Tibial nerve (tissue), 4 donors: ENCODE measurements at regions not wholly inside any gene's neighbourhood (a gene's known extent, or its start where the extent isn't known, plus 50 kb on each side); places are given as distances from the start of the nearest gene placed in this dataset.

Experiments
- DNase-seq, 2 donors: peaks; one replicate each; pipeline ENCODE4 v3.0.0-alpha.2; 2019; ENCODE audit warnings: low spot score in 2 of 2
- H3K27ac ChIP-seq, 4 donors: fragments of 200-600 bp; sonication (generic) in 3 of 4; one replicate each; pipeline ENCODE4 v1.5.1; 2017 to 2019; ENCODE audit warnings: mild to moderate bottlenecking in 1 of 4
- H3K27me3 ChIP-seq, 2 donors: fragments of 200-600 bp; sonication (generic) in 1 of 2; one replicate each; pipeline versions ENCODE4 v1.5.1 to v1.6.0; 2017 to 2019
- H3K36me3 ChIP-seq, 3 donors: fragments of 200-600 bp; sonication (generic); one replicate each; pipeline ENCODE4 v1.5.1; 2018 to 2019
- H3K4me1 ChIP-seq, 4 donors: fragments of 200-600 bp; sonication (generic) in 3 of 4; one replicate each; pipeline ENCODE4 v1.5.1; 2017 to 2019
- H3K4me3 ChIP-seq, 4 donors: fragments of 200-600 bp; sonication (generic) in 3 of 4; one replicate each; pipeline ENCODE4 v1.5.1; 2017 to 2019; ENCODE audit warnings: mild to moderate bottlenecking in 1 of 4, moderate library complexity in 1 of 4
- H3K9me3 ChIP-seq, 4 donors: fragments of 200-600 bp; sonication (generic) in 3 of 4; one replicate each; pipeline ENCODE4 v1.5.1; 2017 to 2019
- CTCF ChIP-seq, 5 experiments: fragments of 200-600 bp in 3 of 5; fragments of 450-650 bp in 2 of 5; sonication (generic) in 3 of 5; IDR thresholded peaks; one replicate each; pipeline ENCODE4 v1.5.1; 2016 to 2019; ENCODE audit warnings: antibody characterized with exemption in 5 of 5, mild to moderate bottlenecking in 3 of 5, moderate library complexity in 2 of 5
- EP300 ChIP-seq, 2 donors: sonication (generic); formaldehyde crosslinking; IDR thresholded peaks; one replicate each; pipeline ENCODE4 v1.6.1; 2017; ENCODE audit warnings: antibody characterized with exemption in 2 of 2, mild to moderate bottlenecking in 1 of 2
- POLR2A ChIP-seq, 2 donors: fragments of 450-650 bp; IDR thresholded peaks; one replicate each; pipeline ENCODE4 v1.6.1; 2017; ENCODE audit warnings: antibody characterized with exemption in 2 of 2, mild to moderate bottlenecking in 2 of 2, moderate library complexity in 2 of 2
- WGBS, 2 donors: methylation state at CpG; one replicate each; pipeline ENCODE4 v1.1.5; 2018; 5-methylcytosine and 5-hydroxymethylcytosine counted together

- Histone ChIP-seq H3K27ac (no peak overlapping the region), H3K9me3 (no peaks in the 10 kb centered on the region), H3K4me1 (peaks cover 0 to 3% (median 0%) of the 10 kb centered on the region in 4 donors), H3K27me3 (no peaks in the 10 kb centered on the region), H3K4me3 (no peak overlapping the region), H3K36me3 (no peaks in the 10 kb centered on the region)
- no peak for DNase-seq
- TF ChIP-seq POLR2A (IDR thresholded peaks at IDR 0.05) (no peak), EP300 (IDR thresholded peaks at IDR 0.05) (no peak), CTCF (IDR thresholded peaks at IDR 0.05) (no peak)
Measured at GRCh38 chr3:40723083-40723660, 198.4 kb downstream of the ZNF621 start.

GRCh38 chr3:40725031-40725430 lies 200.3 kb downstream of the ZNF621 start:
- TF ChIP-seq POLR2A (IDR thresholded peaks at IDR 0.05), result no peak
- no peak for TF ChIP-seq EP300 (IDR thresholded peaks at IDR 0.05)
- TF ChIP-seq CTCF (IDR thresholded peaks at IDR 0.05), result no peak
- H3K27me3 ChIP-seq, result no peaks in the 10 kb centered on the region
- H3K27ac ChIP-seq, result no peak overlapping the region
- no peaks in the 10 kb centered on the region for H3K36me3 ChIP-seq
- no peaks in the 10 kb centered on the region for H3K4me1 ChIP-seq
- H3K4me3 ChIP-seq, result no peak overlapping the region
- H3K9me3 ChIP-seq, result peaks cover 0 to 14% (median 7%) of the 10 kb centered on the region in 4 donors
- DNase-seq, result no peak

GRCh38 chr3:40731445-40731844 lies 206.7 kb downstream of the ZNF621 start:
- Histone ChIP-seq H3K4me3 (no peak overlapping the region), H3K9me3 (peaks cover 0 to 33% (median 10%) of the 10 kb centered on the region in 4 donors), H3K27ac (no peak overlapping the region), H3K36me3 (no peaks in the 10 kb centered on the region), H3K27me3 (no peaks in the 10 kb centered on the region), H3K4me1 (no peaks in the 10 kb centered on the region)
- DNase-seq, result no peak
- TF ChIP-seq POLR2A (IDR thresholded peaks at IDR 0.05), result no peak
- no peak for TF ChIP-seq EP300 (IDR thresholded peaks at IDR 0.05)
- TF ChIP-seq CTCF (IDR thresholded peaks at IDR 0.05), result no peak
- WGBS, 2 donors, result 83 to 93% methylated on average over 1 of the region's 1 CpG

GRCh38 chr3:40736943-40737342 lies 212.2 kb downstream of the ZNF621 start:
- DNase-seq, result no peak
- no peaks in the 10 kb centered on the region for H3K36me3 ChIP-seq
- no peak overlapping the region for H3K27ac ChIP-seq
- H3K9me3 ChIP-seq, result peaks cover 0 to 6% (median 0%) of the 10 kb centered on the region in 4 donors
- no peaks in the 10 kb centered on the region for H3K27me3 ChIP-seq
- 84 to 90% methylated on average over 3 of the region's 3 CpGs for WGBS, 2 donors
- TF ChIP-seq EP300 (IDR thresholded peaks at IDR 0.05), result no peak
- no peak for TF ChIP-seq POLR2A (IDR thresholded peaks at IDR 0.05)
- TF ChIP-seq CTCF (IDR thresholded peaks at IDR 0.05), result no peak
- no peak overlapping the region for H3K4me3 ChIP-seq
- peaks cover 0 to 4% (median under 1%) of the 10 kb centered on the region in 4 donors for H3K4me1 ChIP-seq

- no peaks in the 10 kb centered on the region for H3K36me3 ChIP-seq
- TF ChIP-seq EP300 (IDR thresholded peaks at IDR 0.05), result no peak
- TF ChIP-seq POLR2A (IDR thresholded peaks at IDR 0.05), result no peak
- no peak for TF ChIP-seq CTCF (IDR thresholded peaks at IDR 0.05)
- peaks cover 0 to 2% (median 0%) of the 10 kb centered on the region in 4 donors for H3K9me3 ChIP-seq
- WGBS, 2 donors, result 75 to 77% methylated on average over 3 of the region's 3 CpGs
- no peak overlapping the region for H3K27ac ChIP-seq
- DNase-seq, result no peak
- no peak overlapping the region for H3K4me3 ChIP-seq
- peaks cover 0 to 7% (median 2%) of the 10 kb centered on the region in 4 donors for H3K4me1 ChIP-seq
- no peaks in the 10 kb centered on the region for H3K27me3 ChIP-seq
Measured at GRCh38 chr3:40737343-40737742, 212.6 kb downstream of the ZNF621 start.
